ENCODE measurements at regions not wholly inside any gene's neighbourhood (a gene's known extent, or its start where the extent isn't known, plus 50 kb on each side); places are given as distances from the start of the nearest gene placed in this dataset.

GRCh38 chr6:40194447-40195170, 260.3 kb upstream of the MOCS1 start:
- ChIA-PET POLR2A (no interaction called here), CTCF (ENCODE audit: low intra/inter-chr PET ratio, low total read pairs) (no interaction called here)
- no peak overlapping the region for H3K27ac ChIP-seq (ENCODE audit: extremely low read length, insufficient read depth, low read length)
- in situ Hi-C loops (cut with HindIII; ENCODE audit: extremely low pct_ligation_motif_present, low pct_unique_long_range_greater_than_20kb), result no loop called here
- no peak overlapping the region for H3K4me3 ChIP-seq (replicated peaks in 1 of 3; ENCODE audit: insufficient read depth in 1 of 3, low read depth in 2 of 3, low read length in 3 of 3)
- WGBS (ENCODE audit: low lambda C conversion rate), result 42% methylated on average over 3 of the region's 3 CpGs
- H3K9ac ChIP-seq (ENCODE audit: insufficient read depth, low read depth, low read length), result no peak overlapping the region
- no peak overlapping the region for H3K4me2 ChIP-seq (ENCODE audit: low read depth, low read length)
- no peaks in the 10 kb centered on the region for H3K4me1 ChIP-seq (ENCODE audit: insufficient read depth, low read length)
- no peaks in the 10 kb centered on the region for H3K36me3 ChIP-seq (replicated peaks in 1 of 2; ENCODE audit: control insufficient read depth in 1 of 2, insufficient read depth in 2 of 2, low read length in 2 of 2)
- ATAC-seq (no peak), DNase-seq (ENCODE audit: low spot score) (no peak), FAIRE-seq (no peak)
- no peak overlapping the region for H2AFZ ChIP-seq (ENCODE audit: low read length)
- no peaks in the 10 kb centered on the region for H3K79me2 ChIP-seq (ENCODE audit: insufficient read depth, low read length)
- H4K20me1 ChIP-seq (ENCODE audit: insufficient read depth, low read length), result no peaks in the 10 kb centered on the region
- intact Hi-C loops (cut with micrococcal nuclease; ENCODE audit: unreplicated experiment), result no loop called here
- no peaks in the 10 kb centered on the region for H3K9me3 ChIP-seq (ENCODE audit: low read length)
- no TSS peak for BruUV-seq (replicated peaks)
- H3K27me3 ChIP-seq (ENCODE audit: control insufficient read depth in 1 of 2, insufficient read depth in 2 of 2, low read length in 2 of 2), result no peaks in the 10 kb centered on the region
- TF ChIP-seq SKI (IDR thresholded peaks at IDR 0.05; ENCODE audit: partially characterized antibody), result no peak
- no peak for TF ChIP-seq DR1 (CRISPR knock-in tag; IDR thresholded peaks at IDR 0.05)
- TF ChIP-seq EED (CRISPR knock-in tag; IDR thresholded peaks at IDR 0.05), result no peak
- no peak for TF ChIP-seq ZNF136 (CRISPR knock-in tag; IDR thresholded peaks at IDR 0.05; ENCODE audit: low read depth)
- TF ChIP-seq ZFP41 (CRISPR knock-in tag; IDR thresholded peaks at IDR 0.05; ENCODE audit: borderline replicate concordance), result no peak
- TF ChIP-seq ZNF766 (CRISPR knock-in tag; IDR thresholded peaks at IDR 0.05; ENCODE audit: borderline replicate concordance), result no peak
- TF ChIP-seq RNF219 (CRISPR knock-in tag; IDR thresholded peaks at IDR 0.05), result no peak
- no peak for TF ChIP-seq CSRNP1 (CRISPR knock-in tag; IDR thresholded peaks at IDR 0.05)
- TF ChIP-seq ZSCAN21 (CRISPR knock-in tag; IDR thresholded peaks at IDR 0.05; ENCODE audit: borderline replicate concordance), result no peak
